MM.1S (cell line): ENCODE measurements at regions not wholly inside any gene's neighbourhood (a gene's known extent, or its start where the extent isn't known, plus 50 kb on each side); places are given as distances from the start of the nearest gene placed in this dataset.

Experiments used
- EZH2 ChIP-seq: fragments of 300-600 bp; sonication (generic); optimal IDR thresholded peaks from 2 replicates; pipeline ENCODE3; 2017; ENCODE audit warnings: low read depth, mild to moderate bottlenecking, antibody characterized with exemption, low read length, mixed read lengths
- EZH2phosphoT487 ChIP-seq: fragments of 300-600 bp; sonication (generic); IDR thresholded peaks from 2 replicates; pipeline ENCODE4 v1.6.1; 2018; ENCODE audit warnings: antibody characterized with exemption, low read length
- TF ChIP-seq, protein P1 (sequence below): fragments of 300-600 bp; sonication (generic); IDR thresholded peaks from 2 replicates; pipeline ENCODE4 v1.5.1; 2016; ENCODE audit warnings: antibody characterized with exemption, low read length, mixed read lengths

DNA sequence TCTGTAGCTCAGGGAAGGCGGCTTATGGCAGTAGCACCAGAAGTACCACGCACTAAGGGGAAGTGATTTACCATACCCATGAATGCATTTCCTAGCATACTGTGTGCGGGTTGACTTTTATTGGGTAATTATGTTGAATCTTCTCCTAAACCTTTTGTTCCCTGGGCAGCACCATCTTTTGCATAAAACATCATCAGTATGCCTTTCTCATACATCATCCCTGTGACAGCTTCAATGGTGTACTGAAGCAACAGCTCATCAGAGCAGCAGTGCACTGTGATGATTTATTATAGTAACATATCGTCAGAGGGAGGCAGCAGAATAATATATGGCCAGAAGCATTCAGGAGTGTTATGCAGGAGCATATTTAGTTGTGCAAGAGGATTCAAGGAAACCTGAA lies 204.9 kb downstream of the CDH7 start:
- TF ChIP-seq, protein P1, sequence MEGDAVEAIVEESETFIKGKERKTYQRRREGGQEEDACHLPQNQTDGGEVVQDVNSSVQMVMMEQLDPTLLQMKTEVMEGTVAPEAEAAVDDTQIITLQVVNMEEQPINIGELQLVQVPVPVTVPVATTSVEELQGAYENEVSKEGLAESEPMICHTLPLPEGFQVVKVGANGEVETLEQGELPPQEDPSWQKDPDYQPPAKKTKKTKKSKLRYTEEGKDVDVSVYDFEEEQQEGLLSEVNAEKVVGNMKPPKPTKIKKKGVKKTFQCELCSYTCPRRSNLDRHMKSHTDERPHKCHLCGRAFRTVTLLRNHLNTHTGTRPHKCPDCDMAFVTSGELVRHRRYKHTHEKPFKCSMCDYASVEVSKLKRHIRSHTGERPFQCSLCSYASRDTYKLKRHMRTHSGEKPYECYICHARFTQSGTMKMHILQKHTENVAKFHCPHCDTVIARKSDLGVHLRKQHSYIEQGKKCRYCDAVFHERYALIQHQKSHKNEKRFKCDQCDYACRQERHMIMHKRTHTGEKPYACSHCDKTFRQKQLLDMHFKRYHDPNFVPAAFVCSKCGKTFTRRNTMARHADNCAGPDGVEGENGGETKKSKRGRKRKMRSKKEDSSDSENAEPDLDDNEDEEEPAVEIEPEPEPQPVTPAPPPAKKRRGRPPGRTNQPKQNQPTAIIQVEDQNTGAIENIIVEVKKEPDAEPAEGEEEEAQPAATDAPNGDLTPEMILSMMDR, result no peak
- TF ChIP-seq EZH2 (no peak), EZH2phosphoT487 (no peak)
